DMS79 (cell line): ENCODE measurements at regions not wholly inside any gene's neighbourhood (a gene's known extent, or its start where the extent isn't known, plus 50 kb on each side); places are given as distances from the start of the nearest gene placed in this dataset.

Source experiments
- DNase-seq: peaks from one replicate; lab custom pipeline; 2025; lab: John Stamatoyannopoulos, UW

DNA sequence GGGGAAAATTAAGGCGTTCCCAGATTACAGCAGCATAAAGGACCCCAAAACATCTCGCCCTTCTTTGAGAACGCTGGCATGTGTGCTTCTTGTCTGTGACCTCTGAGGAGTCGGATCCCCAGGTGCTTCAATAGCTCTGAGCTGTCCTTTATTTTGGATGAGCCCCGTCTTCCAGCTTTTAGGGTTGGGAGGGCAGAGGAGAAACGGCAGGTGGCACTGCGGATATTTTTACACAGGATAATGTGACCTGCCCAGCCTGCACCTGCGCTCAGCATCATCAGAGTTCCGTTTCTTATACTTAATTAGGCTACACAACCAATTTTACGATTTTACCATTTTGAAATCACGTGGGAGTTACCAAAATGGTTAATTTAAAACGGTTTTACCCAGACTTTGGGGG is 147.7 kb upstream of the RPS6KA2 start:
- no peak for DNase-seq

DNA sequence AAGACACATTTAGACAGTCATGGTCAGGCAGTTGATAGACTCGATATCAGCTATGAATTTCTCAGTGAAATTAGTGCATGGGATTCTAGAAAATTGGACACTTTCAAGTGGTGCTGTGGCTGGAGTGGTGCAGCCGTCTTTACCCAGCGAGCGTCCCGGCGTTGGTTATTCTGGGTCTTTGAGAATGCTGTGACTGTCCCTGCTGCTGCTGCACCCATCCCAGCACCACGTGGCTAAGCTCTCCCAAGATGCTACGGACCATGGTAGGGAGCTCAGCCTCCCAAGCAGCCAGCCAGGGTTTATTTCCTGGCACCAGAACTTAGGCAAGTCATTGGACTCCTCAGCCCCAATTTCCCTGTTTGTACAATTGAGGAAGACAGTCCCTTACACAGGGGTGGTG is 147.2 kb upstream of the RPS6KA2 start:
- no peak for DNase-seq

DNA sequence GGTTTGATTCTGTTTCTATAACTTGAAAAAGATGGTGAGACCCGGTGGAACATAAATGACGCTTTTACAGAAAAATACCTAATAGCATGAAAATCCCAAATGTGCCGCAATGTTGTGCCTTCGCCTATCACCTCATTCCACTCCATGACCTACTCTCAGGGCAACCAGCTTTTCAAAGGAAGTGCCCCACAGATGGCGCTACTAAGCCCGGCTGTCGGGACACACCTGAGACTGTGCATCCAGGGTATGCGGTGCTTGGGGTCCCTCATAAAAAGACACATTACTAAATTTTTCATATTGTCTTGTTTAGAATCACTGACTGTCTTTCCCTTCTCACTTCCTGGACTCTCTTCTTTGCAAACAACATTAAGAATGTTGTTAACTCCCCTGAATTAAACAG is 145.5 kb upstream of the RPS6KA2 start:
- DNase-seq, result no peak

DNA sequence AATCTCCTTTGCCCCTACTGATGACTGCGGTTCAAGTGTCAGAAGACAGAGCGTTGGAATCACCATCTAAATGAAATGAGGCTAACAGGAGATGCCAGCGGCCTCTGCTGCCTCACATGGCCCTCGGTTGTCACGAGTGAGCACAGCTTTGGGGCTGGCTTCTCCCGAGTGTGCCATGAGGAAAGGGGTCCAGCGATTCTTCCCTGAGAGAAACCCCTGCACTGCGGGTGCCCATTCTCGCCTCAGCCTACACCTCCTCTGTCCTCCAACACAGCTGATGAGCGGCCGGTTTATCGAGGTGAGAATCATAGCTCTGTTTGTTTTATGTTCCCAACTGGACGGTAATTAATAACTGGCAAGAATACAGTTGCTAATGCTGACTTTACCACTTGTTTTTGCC is 144.7 kb upstream of the RPS6KA2 start:
- no peak for DNase-seq

DNA sequence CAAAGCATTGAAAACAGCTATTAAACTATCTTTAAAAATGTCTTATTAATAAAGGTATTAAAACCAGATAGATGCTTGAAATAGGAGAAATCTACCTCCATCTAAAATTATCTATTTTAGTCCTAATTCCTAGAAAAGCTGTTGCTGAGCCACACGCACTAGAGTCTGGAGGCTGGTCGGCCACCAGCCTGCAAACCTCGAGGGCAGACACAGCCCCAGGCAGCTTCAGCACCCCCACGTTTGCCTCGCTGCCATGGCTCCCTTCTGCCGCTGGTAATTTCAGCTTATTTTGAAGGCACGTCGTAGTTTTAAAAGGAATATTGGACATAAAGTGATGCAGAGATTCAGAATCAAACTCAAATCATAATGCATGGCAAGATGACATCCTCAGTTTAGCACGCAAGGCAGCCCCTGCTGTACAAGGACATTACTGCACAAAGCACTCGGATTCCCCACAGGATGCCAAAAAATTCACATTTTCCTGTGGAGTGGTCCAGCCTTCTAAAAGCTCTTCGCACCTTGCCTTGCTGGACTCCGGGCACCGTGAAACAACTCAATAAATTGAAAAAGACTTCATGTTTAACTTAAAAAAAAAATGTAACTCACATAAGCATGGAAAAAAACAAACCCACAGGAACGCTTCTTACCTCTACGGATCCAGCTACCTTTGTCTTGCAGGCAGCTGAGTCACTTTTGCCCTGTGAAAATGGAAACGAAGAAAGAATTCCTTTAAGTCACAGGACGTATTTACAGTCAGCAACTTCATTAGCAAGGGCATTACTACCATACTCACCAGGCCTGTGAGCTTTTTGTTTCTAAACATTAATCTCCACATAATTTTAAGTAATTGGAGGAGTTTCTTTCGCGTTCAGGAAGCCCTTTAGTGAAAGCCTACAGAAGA is 143.4 kb upstream of the RPS6KA2 start:
- no peak for DNase-seq

DNA sequence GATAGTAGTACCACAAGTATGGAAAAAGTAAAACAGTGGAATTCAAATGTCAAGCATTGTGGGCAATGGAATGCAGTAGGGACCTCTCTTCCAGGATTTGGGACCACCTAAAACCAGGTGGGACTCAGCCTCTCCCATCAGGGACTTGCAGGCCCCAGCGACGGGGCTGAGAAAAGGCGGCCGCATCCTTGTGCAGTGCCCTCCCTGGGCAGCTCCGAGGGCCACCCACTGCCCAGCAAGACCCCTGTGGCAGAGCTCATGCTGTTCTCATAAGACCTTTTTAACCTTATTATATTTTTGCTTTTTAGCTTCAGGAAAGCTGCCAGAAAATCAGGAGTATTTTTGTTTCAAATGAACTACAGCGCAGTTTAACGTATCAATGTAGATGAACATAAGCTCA is 142.6 kb upstream of the RPS6KA2 start:
- no peak for DNase-seq

DNA sequence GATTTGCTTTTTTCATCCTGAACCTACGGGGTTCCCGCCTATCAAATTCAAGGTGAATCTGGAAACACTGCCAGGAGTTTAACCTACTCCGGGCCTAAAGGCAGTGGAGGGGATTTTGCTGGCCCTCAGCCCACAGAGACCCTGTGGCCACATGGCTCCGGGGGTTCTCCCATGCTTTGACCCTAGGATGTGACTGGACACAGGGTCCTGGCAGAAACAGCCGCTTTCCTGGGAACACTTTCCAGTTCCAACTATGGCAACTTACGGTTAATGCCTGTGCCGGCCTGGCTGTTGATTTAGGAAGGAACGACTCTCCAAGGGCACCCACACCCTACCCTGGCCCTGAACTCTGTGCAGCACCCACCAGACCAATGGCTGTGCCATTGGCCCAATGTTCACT is 141.7 kb upstream of the RPS6KA2 start:
- DNase-seq, result no peak

DNA sequence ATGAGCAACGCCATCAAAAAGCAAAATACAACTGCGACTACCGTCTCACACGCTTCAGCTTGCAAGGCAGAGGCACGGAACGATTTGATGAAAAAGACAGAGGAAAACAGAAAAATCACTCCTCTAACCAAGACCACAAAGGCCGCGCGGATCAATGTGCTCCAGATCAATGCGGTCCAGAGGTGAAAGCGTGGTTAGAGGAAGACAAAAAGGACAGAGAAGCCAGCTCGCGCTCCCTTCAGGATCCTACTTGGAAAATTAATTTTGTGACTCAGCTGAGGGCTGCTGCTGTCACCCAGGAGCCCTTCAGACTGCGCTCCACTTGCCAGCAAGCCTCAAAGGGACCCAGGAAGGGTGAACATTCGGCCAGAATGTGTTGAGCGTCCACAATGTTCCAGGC is 140.2 kb upstream of the RPS6KA2 start:
- DNase-seq, result no peak

DNA sequence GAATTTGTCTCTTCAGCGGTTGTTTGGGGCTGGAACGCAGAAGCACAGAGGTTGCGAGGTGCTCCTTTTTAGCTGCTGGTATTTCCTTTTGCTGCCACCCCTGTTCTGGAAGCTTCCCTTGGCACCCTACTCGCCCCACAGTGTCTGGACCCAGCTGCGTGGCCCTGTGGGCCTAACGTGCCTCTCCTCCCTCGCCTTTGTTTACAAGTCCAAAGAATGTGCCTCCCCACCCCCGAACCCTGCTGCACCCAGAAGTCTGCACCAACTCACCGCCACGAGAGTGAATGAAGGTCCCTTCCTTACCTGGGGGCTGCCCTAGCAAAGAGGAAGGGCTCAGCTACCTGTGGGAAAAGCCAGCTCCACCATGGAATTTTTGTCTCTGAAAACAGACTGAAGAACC is 139.7 kb upstream of the RPS6KA2 start:
- no peak for DNase-seq

DNA sequence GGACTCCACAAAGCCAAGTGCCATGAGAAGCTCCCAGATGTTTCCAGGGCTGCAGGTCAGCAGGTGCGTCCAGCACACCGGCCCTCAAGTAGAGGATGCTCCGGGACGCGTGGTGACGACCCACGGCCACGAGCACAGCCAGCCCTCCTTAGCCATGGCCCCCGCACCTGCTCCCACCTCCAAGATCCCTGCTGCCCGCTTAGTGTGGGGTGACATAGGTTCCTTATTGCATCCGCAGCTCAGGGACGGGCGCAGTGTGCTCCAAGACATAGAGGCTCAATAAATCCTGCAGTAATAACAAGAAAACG is 138.1 kb upstream of the RPS6KA2 start:
- no peak for DNase-seq

DNA sequence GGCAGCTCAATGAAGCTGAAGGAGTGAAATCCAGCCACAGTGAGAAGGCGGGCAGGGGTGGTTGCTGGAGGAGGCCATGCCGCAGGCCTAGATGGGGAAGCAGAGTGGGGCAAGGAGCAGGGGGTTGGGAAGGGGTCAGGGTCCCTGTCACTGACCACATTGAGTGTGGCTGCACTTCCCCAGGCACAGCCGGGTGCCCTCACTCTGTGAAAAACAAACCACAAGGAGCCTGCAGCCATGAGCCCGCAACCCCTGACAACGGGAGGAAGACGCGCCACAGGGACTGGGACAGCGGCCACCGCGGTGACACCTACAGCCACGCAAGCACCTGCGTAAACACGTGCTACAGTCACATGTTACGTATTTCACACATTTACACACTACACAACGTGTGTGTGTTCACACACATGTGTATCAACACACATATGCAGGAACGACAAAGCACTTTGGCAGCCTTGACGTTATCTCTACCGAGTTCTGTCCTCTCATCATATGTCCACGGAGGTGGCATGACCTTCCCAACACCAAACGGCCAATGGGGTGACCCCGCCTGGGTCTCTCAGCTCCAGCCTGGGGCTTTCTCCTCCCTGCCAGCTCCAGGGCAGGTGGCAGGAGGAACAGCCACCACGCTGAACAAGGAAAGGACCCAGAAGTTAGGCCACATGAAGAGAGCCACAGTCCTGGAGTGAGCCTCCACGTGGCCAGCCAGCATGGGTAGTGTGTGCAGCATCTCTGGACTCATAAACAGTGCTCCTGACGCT is 137.6 kb upstream of the RPS6KA2 start:
- DNase-seq, result no peak

DNA sequence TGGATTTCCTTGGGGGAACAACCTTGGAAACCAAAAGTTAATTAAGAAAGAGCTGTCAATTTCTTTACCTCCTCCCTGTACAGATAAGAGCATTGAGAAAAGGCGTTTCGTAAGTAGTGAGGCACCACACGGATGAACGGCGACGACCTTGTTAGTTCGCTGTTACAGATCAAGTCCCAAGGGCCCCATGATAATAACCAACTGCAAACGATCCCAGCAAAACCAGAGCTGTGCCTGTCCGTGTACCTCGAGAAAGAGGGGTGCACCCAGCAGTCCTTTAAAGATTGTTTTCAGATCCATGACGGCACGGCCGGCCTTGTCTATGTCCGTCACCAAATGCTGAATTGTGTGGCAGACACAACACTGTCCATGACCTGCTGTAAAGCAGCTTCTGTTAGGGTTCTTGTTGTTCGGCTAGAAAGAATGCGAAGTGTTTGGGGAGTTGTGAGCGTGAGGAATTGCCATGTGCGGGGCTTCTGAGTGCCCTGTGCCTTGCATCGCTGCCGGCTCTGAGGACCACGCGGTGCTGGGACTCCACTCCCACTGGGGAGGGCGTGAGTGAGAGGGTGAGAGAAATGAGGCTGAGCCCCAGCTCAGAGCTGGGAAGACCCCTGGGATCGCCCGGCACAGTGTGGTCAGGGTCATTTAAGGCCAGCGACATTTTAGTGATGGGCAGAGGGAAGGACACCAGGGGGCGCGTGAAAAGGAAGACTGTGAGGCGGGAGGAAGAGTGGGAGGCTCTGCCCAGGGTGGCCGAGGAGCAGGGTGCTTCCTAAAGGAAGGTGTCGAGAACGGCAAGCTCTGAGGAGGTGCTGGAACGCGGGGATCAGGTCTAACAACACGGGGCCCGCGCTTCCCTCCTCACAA is 136.8 kb upstream of the RPS6KA2 start:
- DNase-seq, result no peak

DNA sequence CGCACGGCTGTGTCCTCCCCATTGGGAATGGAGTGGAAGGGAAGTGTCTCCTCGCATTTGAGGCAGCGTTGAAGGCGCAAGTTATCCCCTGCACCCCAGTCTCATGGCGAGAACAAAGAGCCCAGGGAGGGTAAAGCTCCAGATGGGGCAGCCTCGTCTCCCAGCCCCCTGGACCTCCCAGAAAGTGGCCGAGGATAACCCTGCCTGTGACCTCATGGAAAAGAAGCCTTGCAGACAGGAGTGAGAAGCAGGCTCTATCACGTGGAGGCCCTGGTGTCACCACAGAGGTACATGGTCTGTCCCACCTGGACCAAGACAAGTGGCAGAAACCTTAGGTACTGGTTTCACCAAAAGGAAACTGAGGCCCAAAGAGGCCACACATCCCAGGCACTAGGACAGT is 134.8 kb upstream of the RPS6KA2 start:
- no peak for DNase-seq

DNA sequence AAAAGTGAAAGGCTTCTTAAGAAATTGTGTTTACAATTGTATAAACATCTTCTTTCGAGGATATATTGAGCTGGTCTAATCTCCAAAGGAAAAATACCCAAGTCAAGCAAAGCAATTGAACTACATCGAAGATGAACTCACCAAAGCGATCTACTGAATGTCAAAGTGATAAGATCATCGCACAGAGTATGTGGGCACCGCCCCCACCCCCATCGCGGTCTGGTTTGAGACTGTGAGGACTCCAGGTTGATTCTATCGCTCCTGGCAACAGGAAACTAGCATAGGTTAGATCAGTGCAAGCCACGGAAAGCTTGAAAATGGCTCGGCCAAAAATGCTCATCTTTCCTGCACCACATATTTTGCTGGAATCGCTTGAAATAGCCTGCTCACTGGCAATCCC is 133.2 kb upstream of the RPS6KA2 start:
- no peak for DNase-seq

DNA sequence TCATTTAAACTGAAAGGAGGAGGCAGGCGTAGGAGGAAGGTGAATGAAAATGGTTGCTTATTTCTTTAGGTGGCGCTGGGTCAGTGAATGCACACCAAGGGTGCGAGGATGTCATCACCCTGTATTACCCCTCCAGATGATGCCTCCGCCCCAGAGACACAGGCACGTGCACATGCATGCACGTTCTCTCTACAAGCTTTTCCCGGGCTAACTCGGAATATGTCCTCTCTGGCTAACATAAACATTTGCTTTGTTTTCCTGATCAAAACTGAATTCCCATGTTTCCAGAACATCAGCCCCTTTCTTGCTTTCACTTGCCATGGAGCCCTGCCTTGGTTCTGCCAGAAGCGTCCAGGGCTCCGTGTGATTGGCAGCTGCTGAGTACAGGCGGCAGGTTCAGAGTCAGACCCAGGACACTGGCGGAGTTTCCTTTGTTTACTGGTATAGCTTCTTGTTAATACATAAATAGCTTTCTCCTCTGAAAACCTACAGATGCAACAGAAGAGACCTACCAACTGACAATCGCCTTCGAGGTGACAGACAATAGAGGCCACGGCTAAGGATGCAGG is 131.2 kb upstream of the RPS6KA2 start:
- peak; percentile 9 for DNase-seq

DNA sequence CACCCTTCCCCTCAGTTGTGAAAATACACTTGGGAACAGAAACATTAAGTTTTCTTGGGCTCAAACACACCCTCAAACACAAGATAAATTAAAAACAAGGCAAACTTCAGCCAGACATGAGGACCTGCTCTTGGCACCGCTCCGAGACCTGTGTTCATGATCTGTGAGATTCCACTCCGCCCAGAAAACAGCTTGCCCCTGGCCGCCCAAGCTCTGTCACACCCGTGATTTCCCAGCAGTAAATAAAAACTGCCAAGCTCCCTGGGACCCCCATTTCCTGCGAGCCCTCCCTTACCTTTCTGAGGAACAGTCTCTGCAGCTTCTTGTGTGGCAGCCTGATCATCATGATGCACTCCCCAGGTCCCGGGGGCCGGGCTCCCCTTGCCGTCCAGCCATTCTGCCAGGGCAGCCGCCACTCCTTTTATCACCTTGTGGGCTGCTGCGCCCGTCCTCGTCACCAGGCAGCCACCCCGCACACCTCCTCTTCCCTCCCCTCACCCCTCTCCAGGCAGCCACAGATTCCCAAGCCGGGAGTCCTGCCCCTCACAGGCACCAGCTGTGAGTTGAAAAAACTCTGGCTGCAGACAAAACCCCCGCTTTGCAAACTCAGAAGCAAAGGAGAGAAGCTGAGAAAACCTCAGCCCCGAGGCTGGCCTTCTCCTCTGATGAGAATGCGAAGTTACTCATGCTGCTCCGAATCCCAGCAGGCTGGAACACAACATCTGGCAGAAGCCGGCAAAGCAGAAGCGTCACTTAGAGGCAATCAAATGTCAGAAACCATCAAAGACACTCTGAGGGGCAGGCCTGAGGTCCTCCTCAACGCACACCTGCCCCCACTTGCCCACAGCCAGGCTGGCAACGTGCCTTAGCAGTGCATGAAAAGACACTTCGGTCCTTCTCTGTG is 130.4 kb upstream of the RPS6KA2 start:
- peak; percentile 43 for DNase-seq

DNA sequence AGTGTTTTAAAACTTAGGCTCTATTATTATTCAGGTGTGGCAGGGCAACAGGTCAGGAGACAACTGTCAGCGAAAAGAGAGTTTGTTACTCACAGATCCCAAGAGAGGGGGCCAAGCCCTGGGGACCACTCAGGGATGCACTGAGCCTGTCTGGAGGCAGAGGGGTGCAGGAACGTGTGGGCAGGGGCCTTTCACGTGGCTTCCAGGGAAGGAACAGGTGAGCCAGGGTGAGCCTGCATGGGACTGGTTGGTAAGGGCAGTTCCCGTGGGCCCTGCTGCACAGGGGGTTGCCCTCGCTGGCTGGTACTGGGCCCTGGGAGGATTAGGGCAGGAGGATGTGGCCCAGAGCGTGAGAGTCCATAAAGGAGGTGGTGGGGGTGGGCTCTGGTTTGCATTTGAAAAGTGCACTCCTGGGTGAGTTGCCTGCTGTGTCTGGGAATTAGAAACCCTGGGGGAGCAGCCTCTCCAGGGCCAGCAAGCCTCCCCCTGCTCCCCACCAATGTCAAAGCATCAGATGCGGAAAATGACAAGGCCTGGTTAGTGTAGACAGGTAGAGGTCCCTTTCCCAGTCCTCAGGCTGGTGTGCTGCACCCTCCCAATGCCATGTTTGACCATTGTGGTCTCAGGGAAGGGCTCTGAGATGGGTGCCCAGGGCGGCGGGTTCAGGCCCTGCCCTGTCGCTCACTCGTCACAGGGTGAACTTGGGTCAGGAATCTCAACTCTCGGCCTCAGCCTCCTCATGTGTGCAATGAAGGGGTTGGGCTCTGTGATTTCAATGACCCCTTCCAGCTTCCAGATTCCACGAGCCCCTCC is 127.4 kb upstream of the RPS6KA2 start:
- no peak for DNase-seq

DNA sequence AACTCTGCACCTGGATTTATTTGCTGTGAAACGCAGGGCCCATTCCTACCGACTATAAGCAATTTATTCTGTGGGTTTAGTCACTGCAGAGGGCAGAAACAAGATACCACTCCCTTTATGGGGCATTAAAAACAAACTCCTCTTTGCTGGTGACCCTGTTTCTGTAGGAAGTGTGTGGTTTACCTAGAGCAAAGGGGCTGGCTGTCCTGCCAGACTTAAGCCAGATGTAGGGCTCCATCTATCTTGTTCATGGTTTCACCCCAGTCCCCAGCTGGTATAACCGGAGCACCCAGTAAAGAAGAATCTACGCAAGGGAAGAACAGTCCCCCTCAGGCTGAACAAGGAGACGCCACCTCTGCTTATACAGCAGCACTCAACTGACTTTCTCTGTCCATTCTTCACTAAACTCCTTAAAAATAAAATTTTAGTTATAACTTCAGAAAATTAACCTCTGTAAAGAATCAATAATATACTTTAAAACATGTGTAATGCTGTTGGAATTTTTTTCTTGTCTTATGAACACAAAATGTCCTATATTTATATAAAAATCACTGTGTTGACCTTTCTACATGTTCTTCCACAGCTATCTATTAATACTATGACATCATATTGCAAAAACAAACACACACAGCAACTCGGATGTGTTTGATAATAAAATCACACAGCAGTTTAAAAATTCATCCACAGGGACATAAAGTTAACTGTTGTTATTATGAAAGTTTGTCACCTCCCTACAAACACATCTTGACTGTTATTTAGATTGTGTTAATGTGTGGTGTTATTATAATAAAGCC is 126.1 kb upstream of the RPS6KA2 start:
- DNase-seq, result no peak

DNA sequence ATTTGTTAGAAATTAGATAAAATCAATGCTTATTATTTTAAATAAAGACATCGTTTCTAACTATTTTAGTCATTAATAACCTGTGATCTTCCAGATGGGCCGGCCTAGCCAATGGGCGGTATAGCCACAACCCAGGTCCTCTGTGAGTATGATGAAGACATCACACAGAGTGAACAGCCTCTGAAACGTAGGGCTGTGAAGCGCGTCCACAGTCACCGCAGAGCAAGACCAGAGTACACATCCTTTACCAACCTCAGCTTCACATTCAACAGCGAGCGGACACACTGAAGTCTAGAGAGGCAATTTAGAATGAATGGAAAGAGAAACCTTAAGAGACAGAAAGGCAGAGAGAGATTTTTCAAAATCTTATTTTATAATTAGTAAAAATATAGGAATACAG is 125.0 kb upstream of the RPS6KA2 start:
- no peak for DNase-seq
